Sigmoid colon (tissue), 6 donors: ENCODE measurements at regions not wholly inside any gene's neighbourhood (a gene's known extent, or its start where the extent isn't known, plus 50 kb on each side); places are given as distances from the start of the nearest gene placed in this dataset.

Experiments used
- DNase-seq: peaks from one replicate; pipeline ENCODE4 v3.0.0-alpha.2; 2019
- H3K27ac ChIP-seq, 4 donors: fragments of 200-600 bp; sonication (generic); one replicate each; pipeline ENCODE4 v1.5.1; 2016 to 2019; ENCODE audit warnings: mild to moderate bottlenecking in 1 of 4
- H3K27me3 ChIP-seq, 3 donors: fragments of 200-600 bp; sonication (generic); one replicate each; pipeline ENCODE4 v1.5.1; 2019; ENCODE audit warnings: mild to moderate bottlenecking in 1 of 3
- H3K36me3 ChIP-seq, 4 donors: fragments of 200-600 bp; sonication (generic); one replicate each; pipeline ENCODE4 v1.5.1; 2016 to 2019
- H3K4me1 ChIP-seq, 4 donors: fragments of 200-600 bp; sonication (generic); one replicate each; pipeline ENCODE4 v1.5.1; 2017 to 2019
- H3K4me3 ChIP-seq, 4 donors: fragments of 200-600 bp; sonication (generic); one replicate each; pipeline ENCODE4 v1.5.1; 2017 to 2019; ENCODE audit warnings: mild to moderate bottlenecking in 2 of 4, moderate library complexity in 1 of 4
- H3K9me3 ChIP-seq, 4 donors: fragments of 200-600 bp in 3 of 4; sonication (generic) in 3 of 4; one replicate each; pipeline versions ENCODE4 v1.5.1 to v1.6.1; 2013 to 2019
- CTCF ChIP-seq, 4 experiments: fragments of 450-650 bp in 3 of 4; fragments of 200-600 bp in 1 of 4; IDR thresholded peaks; one replicate each; pipeline ENCODE4 v1.5.1; 2016 to 2019; ENCODE audit warnings: antibody characterized with exemption in 4 of 4, mild to moderate bottlenecking in 3 of 4, moderate library complexity in 2 of 4
- EP300 ChIP-seq, 4 donors: sonication (generic); formaldehyde crosslinking; IDR thresholded peaks; one replicate each; pipeline ENCODE4 v1.6.1; 2017; ENCODE audit warnings: antibody characterized with exemption in 4 of 4
- POLR2A ChIP-seq, 2 donors: fragments of 450-650 bp; IDR thresholded peaks; one replicate each; pipeline ENCODE4 v1.6.1; 2016; ENCODE audit warnings: antibody characterized with exemption in 2 of 2, mild to moderate bottlenecking in 2 of 2, moderate library complexity in 2 of 2
- POLR2AphosphoS5 ChIP-seq, 4 donors: sonication (generic); formaldehyde crosslinking; IDR thresholded peaks; one replicate each; pipeline ENCODE4 v1.6.1; 2017; ENCODE audit warnings: antibody characterized with exemption in 4 of 4
- WGBS, 2 donors: extraction: QIAGEN DNeasy Blood & Tissue Kit; methylation state at CpG; one replicate each; pipeline ENCODE4 v1.1.7; 2013; 5-methylcytosine and 5-hydroxymethylcytosine counted together
- intact Hi-C: fragments of 100-400 bp; cut with DNase I; formaldehyde crosslinking; loops from one replicate; pipeline ENCODE4 v1.15.1; 2023
- donor health status: healthy with polysubstance abuse.
- donor health status: healthy.

GRCh38 chr17:52648995-52649394 is 490.5 kb upstream of the CA10 start:
- Histone ChIP-seq H3K4me1 (no peaks in the 10 kb centered on the region), H3K36me3 (no peaks in the 10 kb centered on the region), H3K9me3 (no peaks in the 10 kb centered on the region), H3K27ac (no peak overlapping the region), H3K4me3 (no peak overlapping the region), H3K27me3 (no peaks in the 10 kb centered on the region)
- DNase-seq: no peak
- WGBS, 2 donors: 1 to 6% methylated on average over 3 of the region's 3 CpGs
- intact Hi-C loops: no loop called here
- TF ChIP-seq EP300 (IDR thresholded peaks at IDR 0.05): no peak
- no peak for TF ChIP-seq POLR2A (IDR thresholded peaks at IDR 0.05)
- TF ChIP-seq POLR2AphosphoS5 (IDR thresholded peaks at IDR 0.05): no peak
- TF ChIP-seq CTCF (IDR thresholded peaks at IDR 0.05): no peak

GRCh38 chr17:52647411-52647810 is 488.9 kb upstream of the CA10 start:
- H3K27me3 ChIP-seq: no peaks in the 10 kb centered on the region
- TF ChIP-seq POLR2AphosphoS5 (IDR thresholded peaks at IDR 0.05): no peak
- no peak for TF ChIP-seq POLR2A (IDR thresholded peaks at IDR 0.05)
- DNase-seq: no peak
- H3K9me3 ChIP-seq: no peaks in the 10 kb centered on the region
- no peaks in the 10 kb centered on the region for H3K4me1 ChIP-seq
- no peaks in the 10 kb centered on the region for H3K36me3 ChIP-seq
- no peak overlapping the region for H3K27ac ChIP-seq
- H3K4me3 ChIP-seq: no peak overlapping the region
- intact Hi-C loops: no loop called here
- WGBS, 2 donors: 8 to 33% methylated on average over 1 of the region's 1 CpG

- Histone ChIP-seq H3K27me3 (no peaks in the 10 kb centered on the region), H3K9me3 (no peaks in the 10 kb centered on the region), H3K36me3 (no peaks in the 10 kb centered on the region), H3K27ac (no peak overlapping the region), H3K4me3 (no peak overlapping the region), H3K4me1 (no peaks in the 10 kb centered on the region)
- 93 to 97% methylated on average over 2 of the region's 2 CpGs for WGBS, 2 donors
- DNase-seq: no peak
- intact Hi-C loops: no loop called here
- TF ChIP-seq CTCF (IDR thresholded peaks at IDR 0.05): no peak
- no peak for TF ChIP-seq POLR2AphosphoS5 (IDR thresholded peaks at IDR 0.05)
- no peak for TF ChIP-seq POLR2A (IDR thresholded peaks at IDR 0.05)
- no peak for TF ChIP-seq EP300 (IDR thresholded peaks at IDR 0.05)
Observed at GRCh38 chr17:52636443-52636842, 477.9 kb upstream of the CA10 start.

GRCh38 chr17:52606590-52606989 is 448.1 kb upstream of the CA10 start:
- Histone ChIP-seq H3K4me1 (no peaks in the 10 kb centered on the region), H3K36me3 (no peaks in the 10 kb centered on the region)
- WGBS, 2 donors: 69 to 76% methylated on average over 2 of the region's 2 CpGs

GRCh38 chr17:52606098-52606497 is 447.6 kb upstream of the CA10 start:
- Histone ChIP-seq H3K27me3 (no peaks in the 10 kb centered on the region), H3K4me3 (no peak overlapping the region), H3K36me3 (no peaks in the 10 kb centered on the region), H3K9me3 (no peaks in the 10 kb centered on the region), H3K27ac (no peak overlapping the region), H3K4me1 (no peaks in the 10 kb centered on the region)
- intact Hi-C loops: no loop called here
- 47 to 49% methylated on average over 2 of the region's 2 CpGs for WGBS, 2 donors
- TF ChIP-seq EP300 (IDR thresholded peaks at IDR 0.05): no peak
- no peak for TF ChIP-seq POLR2AphosphoS5 (IDR thresholded peaks at IDR 0.05)
- no peak for TF ChIP-seq CTCF (IDR thresholded peaks at IDR 0.05)
- no peak for TF ChIP-seq POLR2A (IDR thresholded peaks at IDR 0.05)
- DNase-seq: no peak

More at GRCh38 chr17:52606590-52606989, 448.1 kb upstream of the CA10 start:
- no peaks in the 10 kb centered on the region for H3K9me3 ChIP-seq
- no peak overlapping the region for H3K4me3 ChIP-seq
- H3K27me3 ChIP-seq: no peaks in the 10 kb centered on the region
- DNase-seq: no peak
- TF ChIP-seq CTCF (IDR thresholded peaks at IDR 0.05) (no peak), POLR2AphosphoS5 (IDR thresholded peaks at IDR 0.05) (no peak), POLR2A (IDR thresholded peaks at IDR 0.05) (no peak)
- intact Hi-C loops: no loop called here
- no peak overlapping the region for H3K27ac ChIP-seq
